GM23338 (cell line): ENCODE measurements at regions not wholly inside any gene's neighbourhood (a gene's known extent, or its start where the extent isn't known, plus 50 kb on each side); places are given as distances from the start of the nearest gene placed in this dataset.

Experiments
- ATAC-seq: fragments of 200-7000 bp; cut with Tn5 transposase; 3 replicates; pipeline ENCODE4 v1.9.1; 2020
- DNase-seq: peaks from one replicate; pipeline ENCODE4 v3.0.0-alpha.2; 2015; ENCODE audit warnings: low spot score
- H2AFZ ChIP-seq: fragments of 200-600 bp; sonication (generic); 2 replicates; pipeline ENCODE4 v1.8.0; 2016; ENCODE audit warnings: antibody characterized with exemption, mild to moderate bottlenecking, moderate library complexity
- H3F3A ChIP-seq: fragments of 200-600 bp; sonication (generic); replicated peaks from 2 replicates; pipeline ENCODE4 v1.8.0; 2017; ENCODE audit warnings: antibody characterized with exemption, mixed run types, low read depth
- H3K27ac ChIP-seq: fragments of 200-600 bp; sonication (generic); 2 replicates; pipeline ENCODE4 v1.6.1; 2016; ENCODE audit warnings: low read depth
- H3K27me3 ChIP-seq: fragments of 200-600 bp; sonication (generic); 2 replicates; pipeline ENCODE4 v1.8.0; 2016; ENCODE audit warnings: mild to moderate bottlenecking, mixed run types, moderate library complexity; ENCODE audit not compliant: insufficient read depth
- H3K36me3 ChIP-seq: fragments of 200-600 bp; sonication (generic); 2 replicates; pipeline ENCODE4 v1.8.0; 2016; ENCODE audit warnings: mild to moderate bottlenecking; ENCODE audit not compliant: insufficient read depth
- H3K4me1 ChIP-seq: fragments of 200-600 bp; sonication (generic); 2 replicates; pipeline ENCODE4 v1.8.0; 2016; ENCODE audit warnings: mild to moderate bottlenecking, moderate library complexity; ENCODE audit not compliant: insufficient read depth
- H3K4me2 ChIP-seq: fragments of 200-600 bp; sonication (generic); 2 replicates; pipeline ENCODE4 v1.7.1; 2017; ENCODE audit warnings: mixed run types
- H3K4me3 ChIP-seq: fragments of 200-600 bp; sonication (generic); 2 replicates; pipeline ENCODE4 v1.6.1; 2016; ENCODE audit warnings: mixed run types
- H3K79me2 ChIP-seq: fragments of 200-600 bp; sonication (generic); replicated peaks from 2 replicates; pipeline ENCODE4 v1.8.0; 2017; ENCODE audit warnings: mild to moderate bottlenecking; ENCODE audit not compliant: insufficient read depth
- H3K9me2 ChIP-seq: fragments of 200-600 bp; sonication (generic); 2 replicates; pipeline ENCODE4 v1.8.0; 2017; ENCODE audit not compliant: insufficient read depth
- H4K20me1 ChIP-seq: fragments of 200-600 bp; sonication (generic); replicated peaks from 2 replicates; pipeline ENCODE4 v1.8.0; 2017; ENCODE audit warnings: mild to moderate bottlenecking; ENCODE audit not compliant: insufficient read depth
- H3K27ac Mint-ChIP-seq: 2 replicates; pipeline ENCODE4 v1.8.0; 2020; ENCODE audit warnings: inconsistent platforms, mild to moderate bottlenecking, moderate library complexity, mixed read lengths
- H3K27me3 Mint-ChIP-seq: 3 replicates; pipeline ENCODE4 v1.8.0; 2022; ENCODE audit warnings: low read depth, mild to moderate bottlenecking, moderate library complexity, mixed read lengths, inconsistent platforms; ENCODE audit not compliant: insufficient read depth, poor library complexity
- H3K36me3 Mint-ChIP-seq: 3 replicates; pipeline ENCODE4 v1.8.0; 2021; ENCODE audit warnings: low read depth, mild to moderate bottlenecking, inconsistent platforms, moderate library complexity, mixed read lengths
- H3K4me1 Mint-ChIP-seq: 3 replicates; pipeline ENCODE4 v1.8.0; 2020; ENCODE audit warnings: mild to moderate bottlenecking, inconsistent platforms, mixed read lengths
- H3K4me3 Mint-ChIP-seq: 3 replicates; pipeline ENCODE4 v1.8.0; 2021; ENCODE audit warnings: moderate library complexity, mild to moderate bottlenecking, inconsistent platforms, mixed read lengths
- H3K9me3 Mint-ChIP-seq: 3 replicates; pipeline ENCODE4 v1.8.0; 2020; ENCODE audit warnings: moderate library complexity, mild to moderate bottlenecking, inconsistent platforms, mixed read lengths
- EZH2 ChIP-seq: fragments of 200-600 bp; sonication (generic); IDR thresholded peaks from one replicate; pipeline ENCODE4 v1.8.0; 2017; ENCODE audit warnings: antibody characterized with exemption, mild to moderate bottlenecking, low read depth; ENCODE audit not compliant: unreplicated experiment
- EZH2phosphoT487 ChIP-seq: fragments of 200-600 bp; sonication (generic); IDR thresholded peaks from one replicate; pipeline ENCODE4 v1.8.1; 2018; ENCODE audit warnings: antibody characterized with exemption; ENCODE audit not compliant: unreplicated experiment
- JUNB ChIP-seq: IDR thresholded peaks from one replicate; pipeline ENCODE4 v1.6.1; 2016; ENCODE audit warnings: antibody characterized with exemption; ENCODE audit not compliant: unreplicated experiment
- NANOG ChIP-seq: IDR thresholded peaks from 2 replicates; pipeline ENCODE4 v1.6.1; 2016; ENCODE audit warnings: antibody characterized with exemption, borderline replicate concordance
- POLR2AphosphoS5 ChIP-seq: IDR thresholded peaks from 2 replicates; pipeline ENCODE4 v1.6.1; 2016; ENCODE audit warnings: antibody characterized with exemption, low read depth
- STAT1 ChIP-seq: IDR thresholded peaks from one replicate; pipeline ENCODE4 v1.6.1; 2016; ENCODE audit warnings: antibody characterized with exemption; ENCODE audit not compliant: unreplicated experiment
- ZNF114 ChIP-seq: fragments of 250-450 bp; sonication (Bioruptor Pico); IDR thresholded peaks from 2 replicates; pipeline ENCODE4 v1.5.0; 2020; ENCODE audit warnings: mild to moderate bottlenecking, moderate library complexity
- ZNF331 ChIP-seq: fragments of 250-450 bp; sonication (Bioruptor Pico); IDR thresholded peaks from 2 replicates; pipeline ENCODE4 v1.5.0; 2020; ENCODE audit warnings: low read depth, mild to moderate bottlenecking, moderate library complexity
- TF ChIP-seq, protein P1 (sequence below): IDR thresholded peaks from one replicate; pipeline ENCODE4 v1.6.1; 2018; ENCODE audit warnings: antibody characterized with exemption; ENCODE audit not compliant: unreplicated experiment
- TF ChIP-seq, protein P2 (sequence below): fragments of 250-450 bp; sonication (Bioruptor Pico); IDR thresholded peaks from 2 replicates; pipeline ENCODE4 v1.5.0; 2020; ENCODE audit warnings: mild to moderate bottlenecking, moderate library complexity
- TF ChIP-seq, protein P3 (sequence below), 2 experiments: fragments of 200-600 bp in 1 of 2; sonication (generic) in 1 of 2; conservative IDR thresholded peaks; 2 replicates each; pipeline versions ENCODE4 v1.5.1 to v1.6.1; 2016 to 2017; ENCODE audit warnings: antibody characterized with exemption in 2 of 2, low read depth in 2 of 2, mild to moderate bottlenecking in 2 of 2, moderate library complexity in 1 of 2
- TF ChIP-seq, protein P4 (sequence below): IDR thresholded peaks from 2 replicates; pipeline ENCODE4 v1.6.1; 2016; ENCODE audit warnings: antibody characterized with exemption

DNA sequence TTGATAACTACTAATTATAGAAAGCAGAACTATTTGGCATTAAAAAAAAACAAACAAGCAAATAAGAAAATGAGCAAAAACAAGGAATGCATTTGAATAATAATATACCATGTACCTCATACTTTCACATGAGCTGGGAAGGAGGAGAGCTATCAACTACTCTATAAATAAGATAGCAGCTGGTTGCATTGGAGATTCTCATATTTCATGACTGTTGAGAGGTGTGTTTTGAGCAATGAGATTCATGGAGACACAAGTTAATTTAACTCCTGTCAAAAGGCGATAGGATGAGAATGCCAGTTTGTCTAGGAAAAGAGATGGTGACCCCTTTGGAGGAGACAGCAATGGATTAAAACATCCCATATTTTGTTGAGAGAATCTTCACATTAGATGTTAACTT, 348.8 kb upstream of the SPTLC3 start:
- Histone ChIP-seq H3K27me3 (no peaks in the 10 kb centered on the region), H3K79me2 (no peaks in the 10 kb centered on the region), H4K20me1 (no peaks in the 10 kb centered on the region), H3K4me1 (no peaks in the 10 kb centered on the region), H3F3A (no peaks in the 10 kb centered on the region), H3K27ac (no peak overlapping the region), H2AFZ (no peak overlapping the region), H3K36me3 (no peaks in the 10 kb centered on the region), H3K4me3 (no peak overlapping the region), H3K9me2 (peaks cover 4% of the 10 kb centered on the region; the same call in 1 of the 2 replicates), H3K4me2 (no peak overlapping the region)
- TF ChIP-seq ZNF331 (CRISPR knock-in tag): no peak
- no peak for TF ChIP-seq NANOG
- TF ChIP-seq EZH2phosphoT487: no peak
- TF ChIP-seq, protein P1, sequence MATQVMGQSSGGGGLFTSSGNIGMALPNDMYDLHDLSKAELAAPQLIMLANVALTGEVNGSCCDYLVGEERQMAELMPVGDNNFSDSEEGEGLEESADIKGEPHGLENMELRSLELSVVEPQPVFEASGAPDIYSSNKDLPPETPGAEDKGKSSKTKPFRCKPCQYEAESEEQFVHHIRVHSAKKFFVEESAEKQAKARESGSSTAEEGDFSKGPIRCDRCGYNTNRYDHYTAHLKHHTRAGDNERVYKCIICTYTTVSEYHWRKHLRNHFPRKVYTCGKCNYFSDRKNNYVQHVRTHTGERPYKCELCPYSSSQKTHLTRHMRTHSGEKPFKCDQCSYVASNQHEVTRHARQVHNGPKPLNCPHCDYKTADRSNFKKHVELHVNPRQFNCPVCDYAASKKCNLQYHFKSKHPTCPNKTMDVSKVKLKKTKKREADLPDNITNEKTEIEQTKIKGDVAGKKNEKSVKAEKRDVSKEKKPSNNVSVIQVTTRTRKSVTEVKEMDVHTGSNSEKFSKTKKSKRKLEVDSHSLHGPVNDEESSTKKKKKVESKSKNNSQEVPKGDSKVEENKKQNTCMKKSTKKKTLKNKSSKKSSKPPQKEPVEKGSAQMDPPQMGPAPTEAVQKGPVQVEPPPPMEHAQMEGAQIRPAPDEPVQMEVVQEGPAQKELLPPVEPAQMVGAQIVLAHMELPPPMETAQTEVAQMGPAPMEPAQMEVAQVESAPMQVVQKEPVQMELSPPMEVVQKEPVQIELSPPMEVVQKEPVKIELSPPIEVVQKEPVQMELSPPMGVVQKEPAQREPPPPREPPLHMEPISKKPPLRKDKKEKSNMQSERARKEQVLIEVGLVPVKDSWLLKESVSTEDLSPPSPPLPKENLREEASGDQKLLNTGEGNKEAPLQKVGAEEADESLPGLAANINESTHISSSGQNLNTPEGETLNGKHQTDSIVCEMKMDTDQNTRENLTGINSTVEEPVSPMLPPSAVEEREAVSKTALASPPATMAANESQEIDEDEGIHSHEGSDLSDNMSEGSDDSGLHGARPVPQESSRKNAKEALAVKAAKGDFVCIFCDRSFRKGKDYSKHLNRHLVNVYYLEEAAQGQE: no peak
- TF ChIP-seq, protein P2, sequence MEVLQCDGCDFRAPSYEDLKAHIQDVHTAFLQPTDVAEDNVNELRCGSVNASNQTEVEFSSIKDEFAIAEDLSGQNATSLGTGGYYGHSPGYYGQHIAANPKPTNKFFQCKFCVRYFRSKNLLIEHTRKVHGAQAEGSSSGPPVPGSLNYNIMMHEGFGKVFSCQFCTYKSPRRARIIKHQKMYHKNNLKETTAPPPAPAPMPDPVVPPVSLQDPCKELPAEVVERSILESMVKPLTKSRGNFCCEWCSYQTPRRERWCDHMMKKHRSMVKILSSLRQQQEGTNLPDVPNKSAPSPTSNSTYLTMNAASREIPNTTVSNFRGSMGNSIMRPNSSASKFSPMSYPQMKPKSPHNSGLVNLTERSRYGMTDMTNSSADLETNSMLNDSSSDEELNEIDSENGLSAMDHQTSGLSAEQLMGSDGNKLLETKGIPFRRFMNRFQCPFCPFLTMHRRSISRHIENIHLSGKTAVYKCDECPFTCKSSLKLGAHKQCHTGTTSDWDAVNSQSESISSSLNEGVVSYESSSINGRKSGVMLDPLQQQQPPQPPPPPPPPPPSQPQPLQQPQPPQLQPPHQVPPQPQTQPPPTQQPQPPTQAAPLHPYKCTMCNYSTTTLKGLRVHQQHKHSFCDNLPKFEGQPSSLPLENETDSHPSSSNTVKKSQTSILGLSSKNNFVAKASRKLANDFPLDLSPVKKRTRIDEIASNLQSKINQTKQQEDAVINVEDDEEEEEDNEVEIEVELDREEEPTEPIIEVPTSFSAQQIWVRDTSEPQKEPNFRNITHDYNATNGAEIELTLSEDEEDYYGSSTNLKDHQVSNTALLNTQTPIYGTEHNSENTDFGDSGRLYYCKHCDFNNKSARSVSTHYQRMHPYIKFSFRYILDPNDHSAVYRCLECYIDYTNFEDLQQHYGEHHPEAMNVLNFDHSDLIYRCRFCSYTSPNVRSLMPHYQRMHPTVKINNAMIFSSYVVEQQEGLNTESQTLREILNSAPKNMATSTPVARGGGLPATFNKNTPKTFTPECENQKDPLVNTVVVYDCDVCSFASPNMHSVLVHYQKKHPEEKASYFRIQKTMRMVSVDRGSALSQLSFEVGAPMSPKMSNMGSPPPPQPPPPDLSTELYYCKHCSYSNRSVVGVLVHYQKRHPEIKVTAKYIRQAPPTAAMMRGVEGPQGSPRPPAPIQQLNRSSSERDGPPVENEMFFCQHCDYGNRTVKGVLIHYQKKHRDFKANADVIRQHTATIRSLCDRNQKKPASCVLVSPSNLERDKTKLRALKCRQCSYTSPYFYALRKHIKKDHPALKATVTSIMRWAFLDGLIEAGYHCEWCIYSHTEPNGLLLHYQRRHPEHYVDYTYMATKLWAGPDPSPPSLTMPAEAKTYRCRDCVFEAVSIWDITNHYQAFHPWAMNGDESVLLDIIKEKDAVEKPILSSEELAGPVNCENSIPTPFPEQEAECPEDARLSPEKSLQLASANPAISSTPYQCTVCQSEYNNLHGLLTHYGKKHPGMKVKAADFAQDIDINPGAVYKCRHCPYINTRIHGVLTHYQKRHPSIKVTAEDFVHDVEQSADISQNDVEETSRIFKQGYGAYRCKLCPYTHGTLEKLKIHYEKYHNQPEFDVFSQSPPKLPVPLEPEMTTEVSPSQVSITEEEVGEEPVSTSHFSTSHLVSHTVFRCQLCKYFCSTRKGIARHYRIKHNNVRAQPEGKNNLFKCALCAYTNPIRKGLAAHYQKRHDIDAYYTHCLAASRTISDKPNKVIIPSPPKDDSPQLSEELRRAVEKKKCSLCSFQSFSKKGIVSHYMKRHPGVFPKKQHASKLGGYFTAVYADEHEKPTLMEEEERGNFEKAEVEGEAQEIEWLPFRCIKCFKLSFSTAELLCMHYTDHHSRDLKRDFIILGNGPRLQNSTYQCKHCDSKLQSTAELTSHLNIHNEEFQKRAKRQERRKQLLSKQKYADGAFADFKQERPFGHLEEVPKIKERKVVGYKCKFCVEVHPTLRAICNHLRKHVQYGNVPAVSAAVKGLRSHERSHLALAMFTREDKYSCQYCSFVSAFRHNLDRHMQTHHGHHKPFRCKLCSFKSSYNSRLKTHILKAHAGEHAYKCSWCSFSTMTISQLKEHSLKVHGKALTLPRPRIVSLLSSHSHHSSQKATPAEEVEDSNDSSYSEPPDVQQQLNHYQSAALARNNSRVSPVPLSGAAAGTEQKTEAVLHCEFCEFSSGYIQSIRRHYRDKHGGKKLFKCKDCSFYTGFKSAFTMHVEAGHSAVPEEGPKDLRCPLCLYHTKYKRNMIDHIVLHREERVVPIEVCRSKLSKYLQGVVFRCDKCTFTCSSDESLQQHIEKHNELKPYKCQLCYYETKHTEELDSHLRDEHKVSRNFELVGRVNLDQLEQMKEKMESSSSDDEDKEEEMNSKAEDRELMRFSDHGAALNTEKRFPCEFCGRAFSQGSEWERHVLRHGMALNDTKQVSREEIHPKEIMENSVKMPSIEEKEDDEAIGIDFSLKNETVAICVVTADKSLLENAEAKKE (CRISPR knock-in tag): no peak
- TF ChIP-seq, protein P3, sequence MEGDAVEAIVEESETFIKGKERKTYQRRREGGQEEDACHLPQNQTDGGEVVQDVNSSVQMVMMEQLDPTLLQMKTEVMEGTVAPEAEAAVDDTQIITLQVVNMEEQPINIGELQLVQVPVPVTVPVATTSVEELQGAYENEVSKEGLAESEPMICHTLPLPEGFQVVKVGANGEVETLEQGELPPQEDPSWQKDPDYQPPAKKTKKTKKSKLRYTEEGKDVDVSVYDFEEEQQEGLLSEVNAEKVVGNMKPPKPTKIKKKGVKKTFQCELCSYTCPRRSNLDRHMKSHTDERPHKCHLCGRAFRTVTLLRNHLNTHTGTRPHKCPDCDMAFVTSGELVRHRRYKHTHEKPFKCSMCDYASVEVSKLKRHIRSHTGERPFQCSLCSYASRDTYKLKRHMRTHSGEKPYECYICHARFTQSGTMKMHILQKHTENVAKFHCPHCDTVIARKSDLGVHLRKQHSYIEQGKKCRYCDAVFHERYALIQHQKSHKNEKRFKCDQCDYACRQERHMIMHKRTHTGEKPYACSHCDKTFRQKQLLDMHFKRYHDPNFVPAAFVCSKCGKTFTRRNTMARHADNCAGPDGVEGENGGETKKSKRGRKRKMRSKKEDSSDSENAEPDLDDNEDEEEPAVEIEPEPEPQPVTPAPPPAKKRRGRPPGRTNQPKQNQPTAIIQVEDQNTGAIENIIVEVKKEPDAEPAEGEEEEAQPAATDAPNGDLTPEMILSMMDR (conservative IDR thresholded peaks at IDR 0.05; ENCODE audit: low read depth in 2 of 2): no peak
- TF ChIP-seq ZNF114 (CRISPR knock-in tag): no peak
- TF ChIP-seq JUNB: no peak
- no peak for TF ChIP-seq STAT1
- no peak for TF ChIP-seq POLR2AphosphoS5
- TF ChIP-seq, protein P4, sequence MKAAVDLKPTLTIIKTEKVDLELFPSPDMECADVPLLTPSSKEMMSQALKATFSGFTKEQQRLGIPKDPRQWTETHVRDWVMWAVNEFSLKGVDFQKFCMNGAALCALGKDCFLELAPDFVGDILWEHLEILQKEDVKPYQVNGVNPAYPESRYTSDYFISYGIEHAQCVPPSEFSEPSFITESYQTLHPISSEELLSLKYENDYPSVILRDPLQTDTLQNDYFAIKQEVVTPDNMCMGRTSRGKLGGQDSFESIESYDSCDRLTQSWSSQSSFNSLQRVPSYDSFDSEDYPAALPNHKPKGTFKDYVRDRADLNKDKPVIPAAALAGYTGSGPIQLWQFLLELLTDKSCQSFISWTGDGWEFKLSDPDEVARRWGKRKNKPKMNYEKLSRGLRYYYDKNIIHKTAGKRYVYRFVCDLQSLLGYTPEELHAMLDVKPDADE: no peak
- TF ChIP-seq EZH2: no peak
- Mint-ChIP-seq H3K27me3 (peaks cover 2% of the 10 kb centered on the region), H3K4me1 (peaks cover 8% of the 10 kb centered on the region), H3K9me3 (peaks cover 18% of the 10 kb centered on the region), H3K27ac (no peak overlapping the region), H3K36me3 (peaks cover 25% of the 10 kb centered on the region), H3K4me3 (no peak overlapping the region)
- ATAC-seq: no peak
- DNase-seq: no peak
